D341Med (cell line): ENCODE measurements at regions not wholly inside any gene's neighbourhood (a gene's known extent, or its start where the extent isn't known, plus 50 kb on each side); places are given as distances from the start of the nearest gene placed in this dataset.
"Not testable (repeated sequence)": the region's sequence is repeated elsewhere in the genome, so short reads cannot be mapped to it uniquely, and the experiment has no call there.

Experiments used
- DNase-seq: peaks from one replicate; pipeline ENCODE4 v3.0.0; 2012; ENCODE audit warnings: low spot score

- no peak for DNase-seq
These were observed 187.7 kb downstream of the MTERF1 start for GRCh38 chr7:91692800-91693199.

- no peak for DNase-seq
These were observed 186.1 kb downstream of the MTERF1 start for GRCh38 chr7:91694351-91694841.

- no peak for DNase-seq
These were observed 169.6 kb downstream of the MTERF1 start for GRCh38 chr7:91710881-91711280.

- DNase-seq = no peak
These were observed 166.8 kb downstream of the MTERF1 start for GRCh38 chr7:91713669-91714068.

- no peak for DNase-seq
These were observed 162.6 kb downstream of the MTERF1 start for GRCh38 chr7:91717681-91718470.

- no peak for DNase-seq
These were observed 161.5 kb downstream of the MTERF1 start for GRCh38 chr7:91719008-91719407.

GRCh38 chr7:91720260-91720937 is 160.1 kb downstream of the MTERF1 start:
- DNase-seq = no peak

GRCh38 chr7:91722831-91723230 is 157.7 kb downstream of the MTERF1 start:
- DNase-seq = no peak

GRCh38 chr7:91729046-91729445 is 151.5 kb downstream of the MTERF1 start:
- not testable (repeated sequence) for DNase-seq

GRCh38 chr7:91731976-91732375 is 148.5 kb downstream of the MTERF1 start:
- no peak for DNase-seq

GRCh38 chr7:91749418-91749817 is 131.1 kb downstream of the MTERF1 start:
- DNase-seq = no peak

- DNase-seq = no peak
These were observed 130.4 kb downstream of the MTERF1 start for GRCh38 chr7:91750091-91750490.

GRCh38 chr7:91752102-91752501 is 128.4 kb downstream of the MTERF1 start:
- no peak for DNase-seq

- not testable (repeated sequence) for DNase-seq
These were observed 126.2 kb downstream of the MTERF1 start for GRCh38 chr7:91754280-91754679.

GRCh38 chr7:91755121-91755520 is 125.4 kb downstream of the MTERF1 start:
- DNase-seq = not testable (repeated sequence)

- no peak for DNase-seq
These were observed 121.2 kb downstream of the MTERF1 start for GRCh38 chr7:91759205-91759863.

- no peak for DNase-seq
These were observed 112.7 kb downstream of the MTERF1 start for GRCh38 chr7:91767820-91768219.

- DNase-seq = no peak
These were observed 109.1 kb downstream of the MTERF1 start for GRCh38 chr7:91771394-91771793.

GRCh38 chr7:91771921-91772815 is 108.3 kb downstream of the MTERF1 start:
- no peak for DNase-seq

GRCh38 chr7:91776171-91776570 is 104.3 kb downstream of the MTERF1 start:
- DNase-seq = no peak

- no peak for DNase-seq
These were observed 103.0 kb downstream of the MTERF1 start for GRCh38 chr7:91777522-91777921.

GRCh38 chr7:91778416-91778815 is 102.1 kb downstream of the MTERF1 start:
- peak; percentile 50 for DNase-seq
